Skeletal muscle satellite cell (primary cell): ENCODE measurements at regions not wholly inside any gene's neighbourhood (a gene's known extent, or its start where the extent isn't known, plus 50 kb on each side); places are given as distances from the start of the nearest gene placed in this dataset.

Source experiments
- H3K27me3 ChIP-seq: 2 replicates; pipeline ENCODE4 v1.7.0; 2013; ENCODE audit warnings: low read length; ENCODE audit not compliant: control insufficient read depth, insufficient read depth
- H3K36me3 ChIP-seq: 2 replicates; pipeline ENCODE4 v1.7.0; 2013; ENCODE audit warnings: mild to moderate bottlenecking, control low read depth, low read length; ENCODE audit not compliant: insufficient read depth
- H3K4me1 ChIP-seq: 2 replicates; pipeline ENCODE4 v1.7.0; 2013; ENCODE audit warnings: low read length; ENCODE audit not compliant: control insufficient read depth, insufficient read depth
- H3K4me2 ChIP-seq: 2 replicates; pipeline ENCODE4 v1.7.0; 2013; ENCODE audit warnings: mild to moderate bottlenecking, low read length
- H3K4me3 ChIP-seq: 2 replicates; pipeline ENCODE4 v1.7.0; 2013; ENCODE audit warnings: low read length
- H3K9ac ChIP-seq: 2 replicates; pipeline ENCODE4 v1.7.0; 2013; ENCODE audit warnings: mild to moderate bottlenecking, low read depth, low read length, moderate library complexity
- H3K9me3 ChIP-seq: replicated peaks from 2 replicates; pipeline ENCODE4 v1.7.0; 2013; ENCODE audit warnings: mild to moderate bottlenecking, control low read depth, low read length

GRCh38 chr21:35333831-35334618 lies 284.9 kb upstream of the RUNX1 start:
- Histone ChIP-seq H3K36me3 (no peaks in the 10 kb centered on the region), H3K9me3 (no peaks in the 10 kb centered on the region), H3K27me3 (no peaks in the 10 kb centered on the region), H3K9ac (no peak overlapping the region), H3K4me3 (no peak overlapping the region), H3K4me2 (no peak overlapping the region), H3K4me1 (peaks cover 19% of the 10 kb centered on the region)

GRCh38 chr21:35332841-35333426 lies 283.8 kb upstream of the RUNX1 start:
- Histone ChIP-seq H3K9me3 (no peaks in the 10 kb centered on the region), H3K4me1 (peaks cover 19% of the 10 kb centered on the region), H3K4me3 (no peak overlapping the region), H3K9ac (no peak overlapping the region), H3K4me2 (no peak overlapping the region), H3K27me3 (no peaks in the 10 kb centered on the region), H3K36me3 (no peaks in the 10 kb centered on the region)

- H3K36me3 ChIP-seq = no peaks in the 10 kb centered on the region
- peaks cover 19% of the 10 kb centered on the region for H3K4me1 ChIP-seq
- H3K4me3 ChIP-seq = no peak overlapping the region
- H3K9ac ChIP-seq = no peak overlapping the region
- H3K9me3 ChIP-seq = no peaks in the 10 kb centered on the region
- H3K4me2 ChIP-seq = no peak overlapping the region
- H3K27me3 ChIP-seq = no peaks in the 10 kb centered on the region
These were observed 281.0 kb upstream of the RUNX1 start for GRCh38 chr21:35329940-35330660.

GRCh38 chr21:35328856-35329455 lies 279.9 kb upstream of the RUNX1 start:
- Histone ChIP-seq H3K9ac (no peak overlapping the region), H3K4me1 (peaks cover 23% of the 10 kb centered on the region), H3K9me3 (no peaks in the 10 kb centered on the region), H3K4me3 (no peak overlapping the region), H3K36me3 (no peaks in the 10 kb centered on the region), H3K27me3 (no peaks in the 10 kb centered on the region), H3K4me2 (no peak overlapping the region)

GRCh38 chr21:35326677-35327076 lies 277.6 kb upstream of the RUNX1 start:
- Histone ChIP-seq H3K4me3 (no peak overlapping the region), H3K9ac (no peak overlapping the region), H3K36me3 (no peaks in the 10 kb centered on the region), H3K9me3 (no peaks in the 10 kb centered on the region), H3K27me3 (no peaks in the 10 kb centered on the region), H3K4me1 (peaks cover 27% of the 10 kb centered on the region), H3K4me2 (no peak overlapping the region)

GRCh38 chr21:35325953-35326352 lies 276.9 kb upstream of the RUNX1 start:
- Histone ChIP-seq H3K36me3 (no peaks in the 10 kb centered on the region), H3K9me3 (no peaks in the 10 kb centered on the region), H3K4me3 (no peak overlapping the region), H3K4me2 (no peak overlapping the region), H3K4me1 (peaks cover 27% of the 10 kb centered on the region), H3K9ac (peak overlapping the region; percentile 51), H3K27me3 (no peaks in the 10 kb centered on the region)

GRCh38 chr21:35324372-35325220 lies 275.5 kb upstream of the RUNX1 start:
- H3K4me1 ChIP-seq = peaks cover 27% of the 10 kb centered on the region
- no peaks in the 10 kb centered on the region for H3K9me3 ChIP-seq
- no peaks in the 10 kb centered on the region for H3K27me3 ChIP-seq
- peak overlapping the region; percentile 9 for H3K4me3 ChIP-seq
- H3K9ac ChIP-seq = peak overlapping the region; percentile 80
- no peaks in the 10 kb centered on the region for H3K36me3 ChIP-seq
- peak overlapping the region; percentile 47 for H3K4me2 ChIP-seq

GRCh38 chr21:35323947-35324346 lies 274.8 kb upstream of the RUNX1 start:
- H3K27me3 ChIP-seq = no peaks in the 10 kb centered on the region
- H3K9me3 ChIP-seq = no peaks in the 10 kb centered on the region
- H3K4me1 ChIP-seq = peaks cover 27% of the 10 kb centered on the region
- peak overlapping the region; percentile 80 for H3K9ac ChIP-seq
- peak overlapping the region; percentile 47 for H3K4me2 ChIP-seq
- H3K4me3 ChIP-seq = no peak overlapping the region
- no peaks in the 10 kb centered on the region for H3K36me3 ChIP-seq

GRCh38 chr21:35321322-35322200 lies 272.5 kb upstream of the RUNX1 start:
- H3K36me3 ChIP-seq = no peaks in the 10 kb centered on the region
- no peaks in the 10 kb centered on the region for H3K9me3 ChIP-seq
- peaks cover 27% of the 10 kb centered on the region for H3K4me1 ChIP-seq
- no peak overlapping the region for H3K4me2 ChIP-seq
- no peak overlapping the region for H3K4me3 ChIP-seq
- no peak overlapping the region for H3K9ac ChIP-seq
- H3K27me3 ChIP-seq = no peaks in the 10 kb centered on the region

- no peak overlapping the region for H3K4me2 ChIP-seq
- H3K9me3 ChIP-seq = no peaks in the 10 kb centered on the region
- H3K36me3 ChIP-seq = no peaks in the 10 kb centered on the region
- H3K4me3 ChIP-seq = no peak overlapping the region
- no peaks in the 10 kb centered on the region for H3K27me3 ChIP-seq
- no peak overlapping the region for H3K9ac ChIP-seq
- peaks cover 17% of the 10 kb centered on the region for H3K4me1 ChIP-seq
These were observed 270.7 kb upstream of the RUNX1 start for GRCh38 chr21:35319684-35320283.
